Endothelial cell of umbilical vein (primary cell): ENCODE measurements at regions not wholly inside any gene's neighbourhood (a gene's known extent, or its start where the extent isn't known, plus 50 kb on each side); places are given as distances from the start of the nearest gene placed in this dataset.

Experiments used
- BruUV-seq: library from RNA; stranded (reverse); fragments of 400-500 nt; replicated peaks from 2 replicates; lab custom pipeline; 2021; lab: Mats Ljungman, UMichigan
- CTCF ChIA-PET: fragments of 300-600, 350-600 bp; sonication (Branson Sonifier 250); formaldehyde crosslinking; loops from one replicate; lab custom pipeline; 2021; ENCODE audit warnings: antibody characterized with exemption, inconsistent platforms; lab: Charles Lee
- POLR2A ChIA-PET: fragments of 300-600, 350-600 bp; sonication (Branson Sonifier 250); formaldehyde crosslinking; loops from one replicate; lab custom pipeline; 2021; ENCODE audit warnings: antibody characterized with exemption, inconsistent platforms; lab: Charles Lee
- DNase-seq: peaks from one replicate; pipeline ENCODE4 v3.0.0-alpha.2; 2011; ENCODE audit warnings: low read depth, low spot score
- FAIRE-seq: peaks from 2 replicates; lab custom pipeline; 2011; peaks lifted over from hg19 to GRCh38; lab: Jason Lieb, UNC
- H2AFZ ChIP-seq: 2 replicates; pipeline ENCODE4 v1.6.0; 2012; ENCODE audit warnings: low read depth, low read length, control low read depth, inconsistent platforms
- H3K27ac ChIP-seq: 2 replicates; pipeline ENCODE4 v1.5.1; 2011; ENCODE audit warnings: low read depth, mild to moderate bottlenecking, control low read depth, low read length, moderate library complexity; ENCODE audit not compliant: insufficient read depth
- H3K27me3 ChIP-seq, 2 experiments: 2 replicates each; pipeline versions ENCODE4 v1.6.0 to v1.6.1; 2011; ENCODE audit warnings: low read length in 2 of 2, mixed read lengths in 1 of 2; ENCODE audit not compliant: control insufficient read depth in 2 of 2, insufficient read depth in 2 of 2
- H3K36me3 ChIP-seq, 2 experiments: 2 replicates in 1 of 2; 3 replicates in 1 of 2; pipeline ENCODE4 v1.5.1; 2011; ENCODE audit warnings: low read length in 2 of 2, mild to moderate bottlenecking in 1 of 2, moderate library complexity in 1 of 2; ENCODE audit not compliant: control insufficient read depth in 2 of 2, insufficient read depth in 2 of 2; ENCODE audit errors: extremely low read depth in 1 of 2
- H3K4me1 ChIP-seq: 3 replicates; pipeline ENCODE4 v1.5.1; 2011; ENCODE audit warnings: mild to moderate bottlenecking, low read length; ENCODE audit not compliant: control insufficient read depth, insufficient read depth; ENCODE audit errors: extremely low read depth
- H3K4me2 ChIP-seq: 2 replicates; pipeline ENCODE4 v1.6.1; 2011; ENCODE audit warnings: low read length, control low read depth, mixed read lengths; ENCODE audit not compliant: insufficient read depth
- H3K4me3 ChIP-seq, 3 experiments: fragments of 200-600 bp in 1 of 3; sonication (generic), shearing (Covaris generic) in 1 of 3; replicated peaks in 1 of 3; 2 replicates each; pipeline ENCODE4 v1.5.1; 2011 to 2016; ENCODE audit warnings: control low read depth in 3 of 3, low read length in 3 of 3, mild to moderate bottlenecking in 2 of 3, inconsistent platforms in 1 of 3, low read depth in 1 of 3, moderate library complexity in 1 of 3; ENCODE audit not compliant: insufficient read depth in 1 of 3
- H3K79me2 ChIP-seq: 2 replicates; pipeline ENCODE4 v1.6.0; 2012; ENCODE audit warnings: low read length, inconsistent platforms; ENCODE audit not compliant: control insufficient read depth, insufficient read depth
- H3K9ac ChIP-seq: replicated peaks from 2 replicates; pipeline ENCODE3; 2011; ENCODE audit warnings: low read length, control low read depth; ENCODE audit not compliant: insufficient read depth; ENCODE audit errors: extremely low read depth
- H3K9me1 ChIP-seq: replicated peaks from 3 replicates; pipeline ENCODE4 v1.6.0; 2011; ENCODE audit warnings: mild to moderate bottlenecking, low read length; ENCODE audit not compliant: control insufficient read depth, insufficient read depth; ENCODE audit errors: extremely low read depth
- H3K9me3 ChIP-seq: replicated peaks from 2 replicates; pipeline ENCODE4 v1.5.1; 2012; ENCODE audit warnings: low read length, inconsistent platforms; ENCODE audit not compliant: control insufficient read depth, insufficient read depth
- H4K20me1 ChIP-seq: replicated peaks from 2 replicates; pipeline ENCODE3; 2011; ENCODE audit warnings: mild to moderate bottlenecking, low read length; ENCODE audit not compliant: control insufficient read depth, insufficient read depth; ENCODE audit errors: extremely low read depth
- EZH2 ChIP-seq: IDR thresholded peaks from 2 replicates; pipeline ENCODE4 v1.6.1; 2012; ENCODE audit warnings: borderline replicate concordance, low read depth, mild to moderate bottlenecking, moderate library complexity, low read length, inconsistent platforms; ENCODE audit not compliant: severe bottlenecking
- FOS ChIP-seq: IDR thresholded peaks from 2 replicates; pipeline ENCODE4 v1.6.1; 2011; ENCODE audit warnings: mild to moderate bottlenecking, low read length, moderate library complexity, borderline replicate concordance; ENCODE audit not compliant: insufficient read depth
- GATA2 ChIP-seq: IDR thresholded peaks from 2 replicates; pipeline ENCODE4 v1.7.0; 2011; ENCODE audit warnings: low read depth, mild to moderate bottlenecking, moderate library complexity, mixed read lengths, low read length; ENCODE audit not compliant: insufficient read length, insufficient read depth
- JUN ChIP-seq: IDR thresholded peaks from 2 replicates; pipeline ENCODE4 v1.6.1; 2011; ENCODE audit warnings: borderline replicate concordance, low read depth; ENCODE audit not compliant: insufficient read length, insufficient read depth
- MYC ChIP-seq: IDR thresholded peaks from one replicate; pipeline ENCODE4 v1.6.1; 2011; ENCODE audit warnings: mild to moderate bottlenecking, low read depth, low read length
- POLR2A ChIP-seq: IDR thresholded peaks from 2 replicates; pipeline ENCODE4 v1.6.1; 2012; ENCODE audit warnings: low read depth, mild to moderate bottlenecking, control low read depth, low read length
- POLR2AphosphoS5 ChIP-seq: IDR thresholded peaks from 2 replicates; pipeline ENCODE4 v1.6.1; 2012; ENCODE audit warnings: low read depth, mild to moderate bottlenecking, control low read depth, low read length, moderate library complexity; ENCODE audit not compliant: insufficient read depth
- dilution Hi-C: fragments of 300-500 bp; cut with MboI; formaldehyde crosslinking; loops from one replicate; pipeline ENCODE4 v1.15.0; 2019; ENCODE audit warnings: low sequenced_read_pairs; ENCODE audit not compliant: extremely low pct_ligation_motif_present
- intact Hi-C: fragments of 100-400 bp; cut with micrococcal nuclease; formaldehyde crosslinking; loops from one replicate; pipeline ENCODE4 v1.10.0; 2022
- TF ChIP-seq, protein P1 (sequence below): IDR thresholded peaks from 2 replicates; pipeline ENCODE4 v1.6.1; 2011; ENCODE audit not compliant: insufficient read depth, insufficient read length
- TF ChIP-seq, protein P2 (sequence below), 2 donors: IDR thresholded peaks; 1 replicate in 1 of 2; 2 replicates in 1 of 2; pipeline ENCODE4 v1.5.1; 2011; ENCODE audit warnings: low read length in 2 of 2, mild to moderate bottlenecking in 2 of 2, moderate library complexity in 2 of 2, control low read depth in 1 of 2, inconsistent platforms in 1 of 2, low read depth in 1 of 2; ENCODE audit not compliant: insufficient read depth in 1 of 2; ENCODE audit errors: extremely low read depth in 1 of 2

DNA sequence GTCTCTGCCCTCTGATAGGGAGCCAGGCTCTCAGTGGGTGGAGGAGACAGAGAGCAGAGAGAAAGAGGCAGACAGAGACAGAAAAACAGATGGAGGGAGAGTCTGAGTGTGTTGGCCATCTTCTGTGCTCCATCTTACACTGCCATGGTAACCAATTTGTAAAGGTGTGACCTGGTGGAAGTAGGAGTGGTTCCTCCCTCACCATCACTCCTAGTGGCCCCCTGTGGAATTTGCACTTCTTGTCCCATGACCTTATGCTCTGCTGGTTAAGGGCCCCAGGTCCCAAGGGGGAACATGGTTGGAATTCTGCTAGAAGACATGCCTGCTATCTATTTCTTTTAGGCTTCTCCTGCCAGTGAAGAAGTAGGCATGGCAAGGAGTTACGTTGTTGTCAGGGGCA lies 376.7 kb upstream of the CCDC196 start:
- Histone ChIP-seq H3K9me1 (no peaks in the 10 kb centered on the region), H3K9ac (no peak overlapping the region), H3K27ac (no peak overlapping the region), H4K20me1 (no peaks in the 10 kb centered on the region), H3K27me3 (no peaks in the 10 kb centered on the region), H3K4me2 (no peak overlapping the region), H3K36me3 (no peaks in the 10 kb centered on the region), H2AFZ (no peak overlapping the region), H3K79me2 (no peaks in the 10 kb centered on the region), H3K9me3 (no peaks in the 10 kb centered on the region), H3K4me3 (no peak overlapping the region), H3K4me1 (peaks cover 4% of the 10 kb centered on the region)
- CTCF ChIA-PET, result no interaction called here
- no peak for DNase-seq
- BruUV-seq, result no TSS peak
- intact Hi-C loops, result no loop called here
- FAIRE-seq, result no peak
- dilution Hi-C loops, result no loop called here
- POLR2A ChIA-PET, result no interaction called here
- TF ChIP-seq EZH2, result no peak
- no peak for TF ChIP-seq JUN
- TF ChIP-seq GATA2, result no peak
- TF ChIP-seq MYC, result no peak
- TF ChIP-seq, protein P1, sequence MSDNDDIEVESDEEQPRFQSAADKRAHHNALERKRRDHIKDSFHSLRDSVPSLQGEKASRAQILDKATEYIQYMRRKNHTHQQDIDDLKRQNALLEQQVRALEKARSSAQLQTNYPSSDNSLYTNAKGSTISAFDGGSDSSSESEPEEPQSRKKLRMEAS, result no peak

DNA sequence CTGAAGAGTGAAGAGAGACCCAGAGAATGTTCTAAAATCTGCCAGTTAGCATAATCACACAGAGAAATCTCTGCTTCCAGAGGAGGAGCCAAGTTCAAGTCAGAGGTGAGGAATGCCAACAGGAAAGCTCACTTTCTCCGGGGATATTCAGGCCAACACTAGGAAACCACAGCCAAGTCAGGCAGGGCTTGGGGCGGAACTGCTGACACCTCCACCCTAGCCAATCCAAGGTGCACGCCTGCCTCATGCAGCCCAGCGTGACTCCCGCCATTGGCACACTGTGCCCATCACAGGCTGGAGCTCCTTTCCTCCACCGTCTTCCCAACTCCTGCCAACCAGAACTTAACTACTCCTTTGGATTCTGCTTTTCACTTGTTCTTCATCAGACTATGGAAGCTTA lies 374.3 kb upstream of the CCDC196 start:
- no peak overlapping the region for H2AFZ ChIP-seq
- no peak overlapping the region for H3K4me2 ChIP-seq
- no peaks in the 10 kb centered on the region for H3K79me2 ChIP-seq
- H3K4me1 ChIP-seq, result no peaks in the 10 kb centered on the region
- no peak overlapping the region for H3K4me3 ChIP-seq
- no peaks in the 10 kb centered on the region for H3K27me3 ChIP-seq
- H3K36me3 ChIP-seq, result no peaks in the 10 kb centered on the region
- dilution Hi-C loops (no loop called here), intact Hi-C loops (no loop called here)
- FAIRE-seq, result no peak
- DNase-seq, result no peak
- H4K20me1 ChIP-seq, result no peaks in the 10 kb centered on the region
- no peaks in the 10 kb centered on the region for H3K9me3 ChIP-seq
- H3K9me1 ChIP-seq, result no peaks in the 10 kb centered on the region
- ChIA-PET CTCF (no interaction called here), POLR2A (no interaction called here)
- H3K9ac ChIP-seq, result no peak overlapping the region
- TF ChIP-seq MYC (no peak), GATA2 (no peak), JUN (no peak), EZH2 (no peak), POLR2AphosphoS5 (no peak), POLR2A (no peak), FOS (no peak)
- TF ChIP-seq, protein P1, result no peak
- TF ChIP-seq, protein P2, sequence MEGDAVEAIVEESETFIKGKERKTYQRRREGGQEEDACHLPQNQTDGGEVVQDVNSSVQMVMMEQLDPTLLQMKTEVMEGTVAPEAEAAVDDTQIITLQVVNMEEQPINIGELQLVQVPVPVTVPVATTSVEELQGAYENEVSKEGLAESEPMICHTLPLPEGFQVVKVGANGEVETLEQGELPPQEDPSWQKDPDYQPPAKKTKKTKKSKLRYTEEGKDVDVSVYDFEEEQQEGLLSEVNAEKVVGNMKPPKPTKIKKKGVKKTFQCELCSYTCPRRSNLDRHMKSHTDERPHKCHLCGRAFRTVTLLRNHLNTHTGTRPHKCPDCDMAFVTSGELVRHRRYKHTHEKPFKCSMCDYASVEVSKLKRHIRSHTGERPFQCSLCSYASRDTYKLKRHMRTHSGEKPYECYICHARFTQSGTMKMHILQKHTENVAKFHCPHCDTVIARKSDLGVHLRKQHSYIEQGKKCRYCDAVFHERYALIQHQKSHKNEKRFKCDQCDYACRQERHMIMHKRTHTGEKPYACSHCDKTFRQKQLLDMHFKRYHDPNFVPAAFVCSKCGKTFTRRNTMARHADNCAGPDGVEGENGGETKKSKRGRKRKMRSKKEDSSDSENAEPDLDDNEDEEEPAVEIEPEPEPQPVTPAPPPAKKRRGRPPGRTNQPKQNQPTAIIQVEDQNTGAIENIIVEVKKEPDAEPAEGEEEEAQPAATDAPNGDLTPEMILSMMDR (IDR thresholded peaks at IDR 0.05; ENCODE audit: extremely low read depth in 1 of 2, insufficient read depth in 1 of 2, low read depth in 1 of 2, low read length in 2 of 2), result no peak
- no TSS peak for BruUV-seq
- no peak overlapping the region for H3K27ac ChIP-seq
